GM19023 (cell line): ENCODE measurements at regions not wholly inside any gene's neighbourhood (a gene's known extent, or its start where the extent isn't known, plus 50 kb on each side); places are given as distances from the start of the nearest gene placed in this dataset.
"Not testable (repeated sequence)": the region's sequence is repeated elsewhere in the genome, so short reads cannot be mapped to it uniquely, and the experiment has no call there.

ENCODE experiments used
- ATAC-seq: cut with Tn5 transposase; IDR thresholded peaks from one replicate; pipeline ENCODE4 v1.9.1; 2021; ENCODE audit warnings: mild to moderate bottlenecking, moderate library complexity; ENCODE audit not compliant: unreplicated experiment

- ATAC-seq: no peak
Observed at GRCh38 chr2:195471163-195471562, 185.9 kb upstream of the SLC39A10 start.

DNA sequence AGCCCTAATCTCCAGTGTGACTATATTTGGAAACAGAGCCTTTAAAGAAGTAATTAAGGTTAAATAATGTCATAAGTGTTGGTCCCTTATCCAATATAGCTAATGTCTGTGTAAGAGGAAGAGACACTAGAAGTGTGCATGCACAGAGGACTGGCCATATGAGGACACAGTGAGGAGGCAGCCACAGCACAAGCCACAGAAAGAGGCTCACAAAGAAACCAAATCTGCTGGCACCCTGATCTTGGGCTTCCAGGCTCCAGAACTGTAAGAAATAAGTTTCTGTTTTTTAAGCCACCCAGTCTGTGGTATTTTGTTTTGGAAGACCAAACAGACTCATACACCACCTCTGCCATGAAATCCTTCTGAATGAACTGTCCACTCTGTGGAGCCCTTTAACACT lies 186.4 kb upstream of the SLC39A10 start:
- no peak for ATAC-seq

- ATAC-seq: peak; percentile 67
Observed at GRCh38 chr2:195468771-195469170, 188.3 kb upstream of the SLC39A10 start.

GRCh38 chr2:195466427-195466826 lies 190.6 kb upstream of the SLC39A10 start:
- ATAC-seq: no peak

- ATAC-seq: no peak
Observed at GRCh38 chr2:195461010-195461409, 196.0 kb upstream of the SLC39A10 start.

DNA sequence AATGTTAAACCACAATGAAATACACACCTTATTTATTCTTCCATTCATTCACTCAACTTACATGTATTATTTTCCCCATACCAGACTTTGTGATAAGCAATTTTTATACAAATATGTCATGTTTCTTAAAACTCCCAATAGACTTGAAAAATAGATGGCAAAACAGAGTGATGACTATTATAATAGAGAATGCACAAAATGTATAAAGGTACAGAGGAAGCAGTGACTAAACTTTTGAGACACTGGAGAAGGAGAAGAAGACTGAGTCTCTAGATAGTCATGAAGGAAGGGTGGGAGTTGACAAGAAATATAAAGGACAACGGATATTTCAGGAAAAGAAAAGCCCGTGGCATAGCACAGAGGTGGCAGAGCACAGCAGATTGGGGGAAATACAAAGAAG lies 198.1 kb upstream of the SLC39A10 start:
- no peak for ATAC-seq

GRCh38 chr2:195457873-195458272 lies 199.2 kb upstream of the SLC39A10 start:
- ATAC-seq: no peak

DNA sequence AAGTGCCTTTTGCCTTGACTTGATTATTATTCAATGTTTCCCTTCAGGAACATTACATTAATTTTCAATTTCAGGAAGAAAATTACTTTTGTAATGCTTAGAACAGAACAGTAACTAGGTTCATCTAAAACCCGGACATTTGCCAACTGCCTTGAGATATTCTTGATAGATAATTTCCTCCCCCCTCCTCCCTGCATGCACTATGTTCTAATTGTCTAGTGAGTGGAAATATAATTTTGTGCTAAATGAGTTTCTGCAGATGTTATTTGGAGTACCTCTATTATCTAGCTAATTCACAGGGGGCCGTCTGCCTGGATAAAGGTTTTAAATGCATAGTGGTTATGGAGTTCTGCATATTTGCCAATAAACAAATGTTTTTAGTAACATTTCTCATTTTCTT lies 200.3 kb upstream of the SLC39A10 start:
- no peak for ATAC-seq

DNA sequence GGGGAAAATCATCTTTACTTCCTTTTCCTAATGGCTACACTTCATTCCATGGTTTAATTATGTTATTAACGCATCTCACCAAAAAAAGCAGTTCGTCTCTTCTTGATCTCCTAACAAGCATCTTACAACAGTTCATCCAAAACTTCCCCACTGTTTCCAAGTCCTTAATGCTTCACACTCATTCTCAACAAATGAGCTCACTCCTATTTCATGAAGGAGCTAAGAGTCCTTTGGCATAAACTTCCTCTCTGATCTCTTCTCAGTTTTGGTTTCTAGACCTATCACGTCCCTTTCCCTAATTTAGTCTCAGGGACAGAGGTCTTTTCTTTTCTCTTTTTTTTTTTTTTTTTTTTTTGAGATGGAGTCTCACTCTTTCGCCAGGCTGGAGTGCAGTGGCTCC lies 205.9 kb upstream of the SLC39A10 start:
- ATAC-seq: no peak

DNA sequence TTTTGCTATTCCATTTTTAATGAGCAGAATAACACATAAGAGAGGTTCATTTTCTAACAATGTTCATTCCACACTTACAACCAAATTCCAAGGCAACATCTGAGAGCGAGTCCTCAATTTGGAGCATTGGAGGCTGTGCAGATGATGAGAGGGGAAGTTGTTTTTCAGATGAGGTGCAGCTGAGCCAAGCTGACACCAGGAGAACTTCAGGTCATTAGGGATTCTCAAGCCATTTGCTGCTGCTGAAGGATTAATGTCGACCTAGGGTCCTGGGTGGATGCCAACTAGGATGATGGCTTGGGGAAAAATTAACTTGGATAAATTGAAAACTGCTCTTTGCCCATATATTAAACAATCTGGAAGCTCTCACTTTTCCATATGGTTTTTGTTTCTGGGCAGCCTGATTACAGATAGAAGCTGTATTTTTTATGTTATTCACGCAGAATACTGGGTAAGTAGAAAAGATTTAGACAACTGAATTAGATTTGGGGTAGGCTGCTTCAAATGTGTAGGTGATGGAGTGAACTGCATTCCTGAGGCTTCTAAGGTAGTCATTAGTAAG lies 206.4 kb upstream of the SLC39A10 start:
- ATAC-seq: no peak

DNA sequence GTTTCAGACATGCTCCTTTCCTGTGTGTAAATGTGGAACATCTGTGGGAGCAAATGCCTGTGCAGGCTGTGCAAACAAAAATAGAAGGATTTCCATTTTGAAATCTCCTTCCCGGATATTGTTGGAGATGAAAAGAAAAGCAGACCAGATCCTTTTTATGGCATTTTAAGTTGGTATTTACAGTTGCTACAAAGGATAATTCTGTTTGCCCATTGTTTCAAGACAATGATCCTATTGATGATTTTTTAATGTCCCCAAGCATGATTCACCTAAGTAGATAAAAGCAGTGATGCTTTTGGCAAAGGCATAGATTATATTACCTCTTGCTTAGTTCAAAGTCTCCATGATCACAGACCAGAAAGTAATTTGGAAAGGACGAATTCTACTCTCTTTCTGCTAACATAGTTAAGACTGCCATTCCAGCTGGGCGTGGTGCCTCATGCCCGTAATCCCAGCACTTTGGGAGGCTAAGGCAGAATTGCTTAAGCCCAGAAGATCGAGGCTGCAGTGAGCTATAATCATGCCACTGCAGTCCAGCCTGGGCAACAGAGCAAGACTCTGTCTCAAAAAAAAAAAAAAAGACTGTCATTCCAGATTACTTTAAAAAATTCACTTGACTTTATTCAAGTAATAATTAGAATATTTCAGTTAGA lies 209.6 kb upstream of the SLC39A10 start:
- no peak for ATAC-seq

- ATAC-seq: no peak
Observed at GRCh38 chr2:195445639-195446038, 211.4 kb upstream of the SLC39A10 start.

GRCh38 chr2:195443926-195444325 lies 213.1 kb upstream of the SLC39A10 start:
- ATAC-seq: no peak

- no peak for ATAC-seq
Observed at GRCh38 chr2:195442458-195443175, 214.4 kb upstream of the SLC39A10 start.

- no peak for ATAC-seq
Observed at GRCh38 chr2:195438692-195439091, 218.3 kb upstream of the SLC39A10 start.

GRCh38 chr2:195437521-195437920 lies 219.5 kb upstream of the SLC39A10 start:
- no peak for ATAC-seq

DNA sequence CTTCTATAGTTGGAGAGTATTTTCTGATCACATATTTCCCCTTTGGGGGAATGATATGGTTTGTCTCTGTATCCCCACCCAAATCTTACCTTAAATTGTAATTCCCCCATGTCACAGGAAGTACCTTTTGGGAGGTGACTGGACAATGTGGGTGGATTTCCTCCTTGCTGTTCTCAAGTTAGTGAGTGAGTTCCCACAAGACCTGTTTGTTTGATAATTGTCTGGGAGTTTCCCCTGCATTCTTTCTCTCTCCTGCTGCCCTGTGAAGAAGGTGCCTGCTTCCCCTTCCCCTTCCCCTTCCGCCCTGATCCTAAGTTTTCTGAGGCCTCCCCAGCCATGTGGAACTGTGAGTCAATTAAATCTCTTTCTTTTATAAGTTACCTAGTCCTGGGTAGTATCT lies 222.7 kb upstream of the SLC39A10 start:
- no peak for ATAC-seq

DNA sequence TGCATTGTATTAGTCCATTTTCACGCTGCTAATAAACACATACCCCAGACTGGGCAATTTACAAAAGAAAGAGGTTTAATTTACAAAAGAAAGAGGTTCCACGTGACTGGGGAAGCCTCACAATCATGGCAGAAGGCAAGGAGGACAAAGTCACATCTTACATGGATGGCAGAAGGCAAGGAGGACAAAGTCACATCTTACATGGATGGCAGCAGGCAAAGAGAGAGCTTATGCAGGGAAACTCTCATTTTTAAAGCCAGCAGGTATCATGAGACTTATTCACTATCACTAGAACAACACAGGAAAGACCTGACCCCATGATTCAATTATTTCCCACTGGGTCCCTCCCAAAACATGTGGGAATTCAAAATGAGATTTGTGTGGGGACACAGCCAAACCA lies 223.3 kb upstream of the SLC39A10 start:
- not testable (repeated sequence) for ATAC-seq

DNA sequence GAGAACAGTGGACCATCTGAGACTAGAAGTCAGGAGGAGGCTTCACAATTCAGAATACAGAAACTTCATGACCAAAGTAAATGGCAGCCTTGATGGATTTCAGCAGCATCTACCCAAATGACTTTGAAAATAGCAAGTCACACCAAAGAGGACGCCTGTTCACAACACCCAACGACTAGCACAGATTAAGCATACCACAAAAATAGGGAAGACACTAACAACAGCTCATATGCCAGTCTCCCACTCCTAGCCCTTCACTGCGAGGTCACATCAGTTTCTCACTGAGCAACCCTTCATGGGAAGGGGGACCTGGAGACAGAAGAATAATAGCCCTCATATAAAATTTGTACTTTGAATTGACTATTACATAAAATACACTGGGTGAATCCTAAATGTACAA lies 228.4 kb upstream of the SLC39A10 start:
- no peak for ATAC-seq

- no peak for ATAC-seq
Observed at GRCh38 chr2:195425328-195425727, 231.7 kb upstream of the SLC39A10 start.

GRCh38 chr2:195419033-195419432 lies 238.0 kb upstream of the SLC39A10 start:
- ATAC-seq: no peak

GRCh38 chr2:195414537-195415100 lies 242.4 kb upstream of the SLC39A10 start:
- no peak for ATAC-seq
